RWPE2 (cell line): ENCODE measurements at regions not wholly inside any gene's neighbourhood (a gene's known extent, or its start where the extent isn't known, plus 50 kb on each side); places are given as distances from the start of the nearest gene placed in this dataset.
"Not testable (repeated sequence)": the region's sequence is repeated elsewhere in the genome, so short reads cannot be mapped to it uniquely, and the experiment has no call there.

Source experiments
- ATAC-seq: fragments of 200-7000 bp; cut with Tn5 transposase; 3 replicates; pipeline ENCODE4 v1.9.1; 2021; ENCODE audit warnings: low read depth
- DNase-seq: peaks from one replicate; pipeline ENCODE4 v3.0.0-alpha.2; 2020; ENCODE audit warnings: low spot score
- H3K27ac ChIP-seq: fragments of 450-650 bp; 2 replicates; pipeline ENCODE4 v1.5.1; 2017; ENCODE audit warnings: mild to moderate bottlenecking; ENCODE audit not compliant: poor library complexity, severe bottlenecking
- H3K27me3 ChIP-seq: fragments of 250-450 bp; sonication (Bioruptor Pico); 2 replicates; pipeline ENCODE4 v1.5.1; 2021; ENCODE audit warnings: mild to moderate bottlenecking, moderate library complexity; ENCODE audit not compliant: insufficient read depth, poor library complexity, severe bottlenecking
- H3K36me3 ChIP-seq: fragments of 250-450 bp; sonication (Bioruptor Pico); 2 replicates; pipeline ENCODE4 v1.5.1; 2020; ENCODE audit warnings: low read depth, mild to moderate bottlenecking, moderate library complexity
- H3K4me1 ChIP-seq: fragments of 250-450 bp; sonication (Bioruptor Pico); 2 replicates; pipeline ENCODE4 v1.5.1; 2021; ENCODE audit warnings: mild to moderate bottlenecking, moderate library complexity; ENCODE audit not compliant: insufficient read depth, poor library complexity, severe bottlenecking
- H3K4me3 ChIP-seq: fragments of 250-450 bp; sonication (Bioruptor Pico); 2 replicates; pipeline ENCODE4 v1.5.1; 2021; ENCODE audit warnings: mild to moderate bottlenecking, moderate library complexity; ENCODE audit not compliant: severe bottlenecking
- H3K9me3 ChIP-seq: fragments of 250-450 bp; sonication (Bioruptor Pico); 2 replicates; pipeline ENCODE4 v1.5.1; 2021; ENCODE audit warnings: mild to moderate bottlenecking, moderate library complexity; ENCODE audit not compliant: severe bottlenecking
- TF ChIP-seq, protein P1 (sequence below): fragments of 450-650 bp; IDR thresholded peaks from one replicate; pipeline ENCODE4 v1.5.1; 2017; ENCODE audit warnings: mild to moderate bottlenecking, moderate library complexity; ENCODE audit not compliant: poor library complexity, severe bottlenecking

DNA sequence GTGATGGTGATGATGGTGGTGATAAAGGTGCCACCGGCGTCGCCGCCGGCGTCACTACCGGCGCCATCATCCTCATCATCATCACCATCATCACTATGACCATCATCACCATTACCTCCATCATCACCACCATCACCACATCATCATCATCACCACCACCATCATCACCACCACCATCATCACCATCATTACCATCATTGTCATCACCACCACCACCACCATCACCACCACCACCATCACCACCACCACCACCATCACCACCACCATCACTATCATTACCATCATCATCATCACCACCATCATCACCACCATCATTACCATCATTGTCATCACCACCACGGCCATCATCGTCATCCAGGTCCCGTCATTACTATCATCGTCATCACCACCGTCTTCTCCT is 179.7 kb downstream of the NPIPB11 start:
- ATAC-seq (no peak), DNase-seq (no peak)
- TF ChIP-seq, protein P1, sequence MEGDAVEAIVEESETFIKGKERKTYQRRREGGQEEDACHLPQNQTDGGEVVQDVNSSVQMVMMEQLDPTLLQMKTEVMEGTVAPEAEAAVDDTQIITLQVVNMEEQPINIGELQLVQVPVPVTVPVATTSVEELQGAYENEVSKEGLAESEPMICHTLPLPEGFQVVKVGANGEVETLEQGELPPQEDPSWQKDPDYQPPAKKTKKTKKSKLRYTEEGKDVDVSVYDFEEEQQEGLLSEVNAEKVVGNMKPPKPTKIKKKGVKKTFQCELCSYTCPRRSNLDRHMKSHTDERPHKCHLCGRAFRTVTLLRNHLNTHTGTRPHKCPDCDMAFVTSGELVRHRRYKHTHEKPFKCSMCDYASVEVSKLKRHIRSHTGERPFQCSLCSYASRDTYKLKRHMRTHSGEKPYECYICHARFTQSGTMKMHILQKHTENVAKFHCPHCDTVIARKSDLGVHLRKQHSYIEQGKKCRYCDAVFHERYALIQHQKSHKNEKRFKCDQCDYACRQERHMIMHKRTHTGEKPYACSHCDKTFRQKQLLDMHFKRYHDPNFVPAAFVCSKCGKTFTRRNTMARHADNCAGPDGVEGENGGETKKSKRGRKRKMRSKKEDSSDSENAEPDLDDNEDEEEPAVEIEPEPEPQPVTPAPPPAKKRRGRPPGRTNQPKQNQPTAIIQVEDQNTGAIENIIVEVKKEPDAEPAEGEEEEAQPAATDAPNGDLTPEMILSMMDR: no peak
- no peaks in the 10 kb centered on the region for H3K9me3 ChIP-seq
- H3K27me3 ChIP-seq: no peaks in the 10 kb centered on the region
- no peaks in the 10 kb centered on the region for H3K36me3 ChIP-seq
- no peaks in the 10 kb centered on the region for H3K4me1 ChIP-seq
- H3K27ac ChIP-seq: no peak overlapping the region
- no peak overlapping the region for H3K4me3 ChIP-seq

DNA sequence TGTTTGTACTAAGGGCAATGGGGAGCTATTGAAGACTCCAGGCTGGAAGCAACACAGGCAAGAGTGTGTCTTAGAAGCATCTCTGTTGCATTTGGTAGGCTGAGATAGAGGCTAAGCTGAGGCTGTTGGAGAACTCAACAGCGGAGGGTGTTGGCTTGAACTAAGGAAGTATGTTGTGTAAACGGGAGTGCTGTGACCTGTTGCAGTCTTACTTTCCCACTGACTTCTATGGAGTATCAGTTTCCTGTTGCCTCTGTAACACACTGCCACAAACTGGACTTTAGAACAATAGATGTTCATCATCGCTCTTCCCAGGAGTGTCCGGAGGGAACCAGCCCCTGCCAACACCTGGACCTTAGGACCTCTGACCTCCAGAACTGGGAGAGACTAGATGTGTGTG is 181.8 kb downstream of the NPIPB11 start:
- not testable (repeated sequence) for DNase-seq, H3K36me3 ChIP-seq, H3K4me1 ChIP-seq, H3K4me3 ChIP-seq, H3K9me3 ChIP-seq, ATAC-seq, H3K27me3 ChIP-seq, H3K27ac ChIP-seq

DNA sequence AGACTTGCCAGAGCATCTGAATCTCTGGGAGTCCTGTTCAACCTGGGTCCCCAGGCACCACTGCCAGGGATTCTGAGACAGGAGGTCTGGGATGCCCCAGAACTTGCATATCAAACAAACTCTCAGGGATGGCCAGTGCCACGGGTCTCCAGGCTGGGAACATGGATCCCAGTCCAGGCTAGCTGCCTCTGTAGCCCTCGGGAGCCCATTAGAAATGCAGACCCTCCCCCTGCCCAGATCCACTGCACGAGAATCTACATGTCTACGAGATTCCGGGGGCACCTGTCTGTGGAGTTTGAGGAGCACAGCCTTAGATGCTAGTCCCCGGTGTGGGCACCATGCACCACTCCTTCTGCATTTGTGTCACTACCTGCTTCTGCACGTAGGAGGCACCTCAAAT is 183.9 kb downstream of the NPIPB11 start:
- not testable (repeated sequence) for H3K27me3 ChIP-seq, DNase-seq, ATAC-seq, H3K4me3 ChIP-seq, H3K27ac ChIP-seq, H3K36me3 ChIP-seq, H3K4me1 ChIP-seq, H3K9me3 ChIP-seq

DNA sequence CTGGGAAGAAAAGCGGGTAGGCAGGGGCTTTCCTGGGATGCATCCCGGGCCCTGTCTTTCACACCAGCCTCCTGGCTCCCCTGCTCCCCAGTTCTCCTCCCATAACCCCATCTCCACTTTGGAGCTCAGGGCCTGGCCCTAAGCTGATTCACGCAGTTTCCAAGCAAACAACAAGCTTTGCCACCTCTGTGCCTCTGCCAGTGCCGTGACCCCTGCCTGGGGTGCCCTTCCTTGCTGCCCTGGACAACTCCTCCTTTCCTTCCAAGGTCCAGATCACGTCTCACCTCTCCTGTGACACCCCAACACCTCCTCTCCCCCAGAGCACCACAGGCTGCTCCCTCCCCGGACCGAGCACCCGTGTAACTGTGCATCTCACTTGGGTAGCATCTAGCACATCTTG is 184.5 kb downstream of the NPIPB11 start:
- not testable (repeated sequence) for H3K4me3 ChIP-seq, H3K27me3 ChIP-seq, DNase-seq, ATAC-seq, H3K36me3 ChIP-seq, H3K9me3 ChIP-seq, H3K27ac ChIP-seq, H3K4me1 ChIP-seq

DNA sequence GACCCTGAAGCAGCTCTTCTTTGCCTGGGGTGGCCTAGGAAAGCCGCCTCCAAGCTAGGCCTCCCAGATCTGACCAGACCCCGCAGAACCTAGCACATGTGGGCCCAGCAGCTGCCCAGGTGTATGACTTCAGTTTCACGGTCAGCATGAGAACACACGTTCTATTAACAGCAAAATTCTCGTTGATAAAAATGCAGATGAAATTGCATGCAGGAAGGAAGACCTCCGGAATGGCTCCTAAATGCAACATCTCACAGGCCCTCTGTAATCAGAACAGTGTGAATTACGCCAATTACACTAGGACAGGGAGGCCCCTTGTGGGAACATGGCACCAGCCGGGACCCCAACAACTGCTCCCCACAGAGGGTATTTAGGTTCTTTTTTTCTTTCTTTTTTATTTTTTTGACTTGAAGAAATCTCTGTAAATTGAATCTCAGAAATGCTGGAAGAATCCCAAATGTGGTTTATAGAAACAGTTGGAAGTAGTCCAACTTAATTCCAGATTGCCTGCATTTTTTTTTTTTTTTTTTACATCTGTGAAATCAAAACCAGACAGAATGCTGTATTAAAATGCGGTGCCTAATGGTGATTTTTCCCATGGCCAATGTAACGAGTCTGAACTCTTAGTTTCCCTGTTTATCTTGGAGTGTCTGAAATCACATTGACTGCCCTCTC is 185.1 kb downstream of the NPIPB11 start:
- not testable (repeated sequence) for H3K9me3 ChIP-seq, DNase-seq, H3K27ac ChIP-seq, H3K36me3 ChIP-seq, H3K4me3 ChIP-seq, H3K4me1 ChIP-seq, ATAC-seq, H3K27me3 ChIP-seq

DNA sequence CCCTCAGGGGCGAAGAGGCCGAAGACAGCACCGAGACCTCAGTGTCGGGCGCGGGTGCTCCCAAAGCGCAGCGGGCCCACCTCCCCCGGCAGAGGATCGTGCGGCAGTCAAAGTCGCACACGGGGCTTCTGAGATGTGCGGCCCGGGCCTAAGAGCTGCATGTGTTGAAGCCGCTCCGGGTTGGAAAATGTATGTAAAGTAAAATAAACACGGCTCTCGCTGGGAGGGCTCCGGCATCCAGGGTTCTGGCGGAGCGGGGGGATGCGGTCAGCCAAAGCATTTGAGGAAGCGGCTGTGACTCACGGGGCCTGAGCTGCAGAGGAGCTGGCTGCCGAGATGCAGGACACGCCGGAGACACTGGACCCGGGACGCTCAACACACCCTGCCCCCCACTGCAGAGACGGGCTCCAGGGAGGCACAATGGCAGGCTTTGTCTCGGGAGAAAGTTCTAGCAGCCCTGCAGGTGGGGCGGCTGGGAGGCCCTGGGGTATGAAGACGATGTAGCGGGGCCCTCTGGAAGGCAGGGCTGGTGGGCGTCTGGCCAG is 185.8 kb downstream of the NPIPB11 start:
- H3K36me3 ChIP-seq, H3K27ac ChIP-seq, H3K9me3 ChIP-seq, H3K4me1 ChIP-seq, DNase-seq, ATAC-seq, H3K4me3 ChIP-seq, H3K27me3 ChIP-seq: not testable (repeated sequence)

DNA sequence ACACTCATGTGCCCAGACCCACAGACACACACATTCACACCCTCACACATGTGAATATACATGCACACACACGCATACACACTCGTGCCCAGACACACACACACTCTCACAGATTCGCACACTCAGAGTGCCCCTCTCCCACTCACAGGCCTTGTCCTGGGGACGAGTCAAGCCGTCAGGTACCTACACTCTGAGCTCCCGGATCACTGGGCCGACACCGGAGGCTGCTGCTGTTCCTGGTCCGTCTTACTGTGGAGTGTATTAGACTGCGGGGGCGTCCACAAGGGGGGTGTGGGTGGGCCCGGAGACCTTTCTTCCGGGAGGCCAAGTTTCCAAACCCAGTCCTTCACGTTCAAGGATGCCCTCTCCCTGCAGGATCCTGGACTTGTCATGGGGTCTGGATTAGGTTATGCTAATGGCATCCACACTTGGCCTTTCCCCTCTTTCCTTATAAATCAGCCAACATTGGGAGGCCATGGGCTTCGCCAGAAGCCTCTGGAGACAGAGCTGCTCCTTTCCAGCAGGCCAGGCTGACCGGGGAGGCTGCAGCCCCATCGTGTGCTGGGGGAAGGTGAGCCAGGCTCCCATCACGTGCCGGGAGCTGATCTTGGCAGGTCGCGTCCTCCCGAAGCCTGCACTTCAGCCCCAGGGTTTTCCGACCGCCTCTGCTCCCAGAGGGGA is 186.4 kb downstream of the NPIPB11 start:
- H3K4me1 ChIP-seq, H3K4me3 ChIP-seq, H3K27me3 ChIP-seq, H3K36me3 ChIP-seq, ATAC-seq, H3K27ac ChIP-seq, H3K9me3 ChIP-seq, DNase-seq: not testable (repeated sequence)

DNA sequence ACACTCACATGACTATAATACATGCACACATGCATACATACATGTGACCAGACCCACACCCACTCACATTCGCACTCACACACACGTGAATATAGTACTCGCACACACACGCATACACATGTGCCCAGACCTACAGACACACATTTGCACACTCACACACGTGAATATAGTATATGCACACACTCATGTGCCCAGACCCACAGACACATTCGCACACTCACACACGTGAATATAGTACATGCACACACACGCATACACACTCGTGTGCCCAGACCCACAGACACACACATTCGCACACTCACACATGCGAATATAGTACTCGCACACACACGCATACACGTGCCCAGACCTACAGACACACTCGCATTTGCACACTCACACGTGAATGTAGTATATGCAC is 186.9 kb downstream of the NPIPB11 start:
- H3K27ac ChIP-seq, H3K4me1 ChIP-seq, H3K36me3 ChIP-seq, H3K9me3 ChIP-seq, H3K4me3 ChIP-seq, H3K27me3 ChIP-seq, DNase-seq, ATAC-seq: not testable (repeated sequence)

DNA sequence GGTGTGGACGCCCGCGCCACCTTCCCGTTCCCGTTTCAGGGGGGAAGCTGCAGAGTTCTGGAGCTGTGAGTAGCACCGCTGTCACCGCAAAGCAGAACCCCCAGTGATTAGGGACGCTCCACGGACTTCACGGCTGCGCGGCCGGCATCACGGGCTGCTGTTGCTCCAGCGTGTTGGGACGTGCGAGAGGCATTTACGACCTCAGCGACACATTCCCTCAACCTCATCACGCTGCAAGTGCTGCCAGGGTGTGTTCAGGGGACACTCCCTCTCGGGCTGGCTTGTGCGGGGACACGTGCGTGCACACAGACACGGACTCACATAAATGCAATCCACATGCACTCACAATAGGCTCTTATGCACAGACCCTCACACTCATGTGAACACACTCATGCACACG is 187.9 kb downstream of the NPIPB11 start:
- ATAC-seq: peak; percentile 74
- not testable (repeated sequence) for H3K27ac ChIP-seq, H3K9me3 ChIP-seq, DNase-seq, H3K27me3 ChIP-seq, H3K4me3 ChIP-seq, H3K36me3 ChIP-seq, H3K4me1 ChIP-seq

DNA sequence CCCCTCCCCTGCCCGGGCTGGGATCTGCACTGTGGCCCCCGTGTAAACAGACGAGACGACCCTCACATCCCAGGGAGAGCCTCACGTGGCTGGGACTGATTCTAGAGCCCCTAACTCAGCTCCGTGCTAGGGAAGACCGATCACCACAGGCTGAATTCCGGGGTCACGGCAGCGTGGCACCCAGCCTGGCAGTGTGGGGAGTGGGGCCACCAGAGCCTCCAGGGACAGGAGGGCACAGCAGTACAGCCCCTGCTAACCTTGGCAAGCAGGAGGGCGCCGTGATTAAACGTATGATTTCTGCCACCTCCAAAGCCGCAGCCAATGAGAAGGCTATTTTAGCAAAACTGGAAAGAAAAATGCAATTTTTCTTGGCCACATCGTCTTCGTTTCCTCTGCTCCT is 188.3 kb downstream of the NPIPB11 start:
- not testable (repeated sequence) for H3K9me3 ChIP-seq, H3K4me1 ChIP-seq, H3K27me3 ChIP-seq, H3K27ac ChIP-seq, H3K36me3 ChIP-seq, DNase-seq, H3K4me3 ChIP-seq
- ATAC-seq: peak; percentile 13; the same call in 1 of the 3 replicates

DNA sequence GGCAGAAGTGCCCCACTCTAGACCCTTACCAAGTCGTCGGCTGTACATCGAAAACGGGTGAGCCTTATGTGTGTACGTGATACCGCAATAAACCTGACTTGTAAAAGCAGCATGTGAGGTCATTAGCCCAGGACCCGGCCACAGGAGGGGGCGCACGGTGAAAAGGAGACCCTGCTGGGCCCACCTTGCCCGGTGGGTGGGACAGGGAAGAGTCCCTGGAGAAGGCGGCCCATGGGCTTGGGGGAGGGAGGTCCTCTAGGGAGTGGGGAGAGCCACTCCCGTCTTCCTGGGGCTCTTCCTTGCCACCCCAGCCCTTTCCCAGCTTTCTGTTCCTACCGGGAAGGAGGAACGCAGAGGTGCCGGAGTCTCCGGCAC is 188.8 kb downstream of the NPIPB11 start:
- not testable (repeated sequence) for H3K4me1 ChIP-seq, H3K36me3 ChIP-seq, H3K9me3 ChIP-seq, H3K27me3 ChIP-seq, H3K27ac ChIP-seq, ATAC-seq, DNase-seq, H3K4me3 ChIP-seq
